CD14-positive monocyte (primary cell): ENCODE measurements at regions not wholly inside any gene's neighbourhood (a gene's known extent, or its start where the extent isn't known, plus 50 kb on each side); places are given as distances from the start of the nearest gene placed in this dataset.

Source experiments
- DNase-seq, 3 donors: peaks; one replicate each; pipeline ENCODE4 v3.0.0-alpha.2; 2011 to 2022
- H2AFZ ChIP-seq: 2 replicates; pipeline ENCODE4 v1.6.0; 2012; ENCODE audit warnings: mild to moderate bottlenecking, low read depth, low read length, inconsistent platforms; ENCODE audit not compliant: insufficient read depth, poor library complexity, severe bottlenecking
- H3K27ac ChIP-seq, 2 donors: 1 replicate in 1 of 2; 2 replicates in 1 of 2; pipeline ENCODE4 v1.5.1; 2012 to 2013; ENCODE audit warnings: low read length in 2 of 2, control low read depth in 1 of 2, inconsistent platforms in 1 of 2, low read depth in 1 of 2, mild to moderate bottlenecking in 1 of 2
- H3K27me3 ChIP-seq, 2 donors: one replicate each; pipeline versions ENCODE4 v1.6.0 to v1.6.1; 2011 to 2013; ENCODE audit warnings: low read length in 2 of 2; ENCODE audit not compliant: control insufficient read depth in 2 of 2, insufficient read depth in 2 of 2
- H3K36me3 ChIP-seq, 2 donors: replicated peaks in 1 of 2; 1 replicate in 1 of 2; 2 replicates in 1 of 2; pipeline versions ENCODE4 v1.5.1 to v1.6.1; 2012 to 2013; ENCODE audit warnings: low read length in 2 of 2, control low read depth in 1 of 2, inconsistent platforms in 1 of 2, mild to moderate bottlenecking in 1 of 2; ENCODE audit not compliant: insufficient read depth in 2 of 2, control insufficient read depth in 1 of 2
- H3K4me1 ChIP-seq, 2 donors: 1 replicate in 1 of 2; 2 replicates in 1 of 2; pipeline versions ENCODE4 v1.5.1 to v1.6.1; 2012 to 2013; ENCODE audit warnings: low read length in 2 of 2, control low read depth in 1 of 2, inconsistent platforms in 1 of 2, mild to moderate bottlenecking in 1 of 2, moderate library complexity in 1 of 2; ENCODE audit not compliant: insufficient read depth in 2 of 2, control insufficient read depth in 1 of 2
- H3K4me2 ChIP-seq: replicated peaks from 2 replicates; pipeline ENCODE3; 2012; ENCODE audit warnings: low read length, moderate library complexity, mild to moderate bottlenecking; ENCODE audit not compliant: poor library complexity, severe bottlenecking; ENCODE audit errors: extremely low read depth
- H3K4me3 ChIP-seq, 3 experiments: fragments of 200-600 bp in 1 of 3; sonication (generic) in 1 of 3; replicated peaks in 1 of 3; 1 replicate in 2 of 3; 2 replicates in 1 of 3; pipeline ENCODE4 v1.5.1; 2011 to 2013; ENCODE audit warnings: low read length in 3 of 3, mild to moderate bottlenecking in 3 of 3, control low read depth in 2 of 3, low read depth in 2 of 3, inconsistent platforms in 1 of 3, moderate library complexity in 1 of 3
- H3K79me2 ChIP-seq: 2 replicates; pipeline ENCODE4 v1.6.0; 2012; ENCODE audit warnings: mild to moderate bottlenecking, control low read depth, inconsistent platforms, low read length, moderate library complexity; ENCODE audit not compliant: insufficient read depth
- H3K9ac ChIP-seq: 2 replicates; pipeline ENCODE4 v1.6.0; 2017; ENCODE audit warnings: low read length, mild to moderate bottlenecking; ENCODE audit not compliant: insufficient read depth, poor library complexity, severe bottlenecking
- H3K9me3 ChIP-seq, 2 donors: replicated peaks in 1 of 2; 1 replicate in 1 of 2; 2 replicates in 1 of 2; pipeline versions ENCODE4 v1.5.1 to v1.6.1; 2012 to 2013; ENCODE audit warnings: low read length in 2 of 2, control low read depth in 1 of 2; ENCODE audit not compliant: control insufficient read depth in 1 of 2, insufficient read depth in 1 of 2
- H4K20me1 ChIP-seq: 2 replicates; pipeline ENCODE4 v1.6.0; 2012; ENCODE audit warnings: mild to moderate bottlenecking, low read length, control low read depth, moderate library complexity; ENCODE audit not compliant: insufficient read depth
- H3K27ac Mint-ChIP-seq, 7 donors: one replicate each; pipeline ENCODE4 v1.8.0; 2020; ENCODE audit warnings: mild to moderate bottlenecking in 7 of 7, mixed read lengths in 7 of 7, moderate library complexity in 6 of 7, inconsistent platforms in 2 of 7
- H3K27me3 Mint-ChIP-seq, 3 donors: one replicate each; pipeline ENCODE4 v1.8.0; 2021 to 2022; ENCODE audit warnings: low read depth in 3 of 3, mild to moderate bottlenecking in 3 of 3, mixed read lengths in 3 of 3, moderate library complexity in 3 of 3, inconsistent platforms in 1 of 3
- H3K36me3 Mint-ChIP-seq, 2 donors: one replicate each; pipeline ENCODE4 v1.8.0; 2020; ENCODE audit warnings: mixed read lengths in 2 of 2, inconsistent platforms in 1 of 2, mild to moderate bottlenecking in 1 of 2
- H3K4me1 Mint-ChIP-seq: one replicate; pipeline ENCODE4 v1.8.0; 2020; ENCODE audit warnings: mild to moderate bottlenecking, mixed read lengths
- H3K4me3 Mint-ChIP-seq, 2 donors: one replicate each; pipeline ENCODE4 v1.8.0; 2020; ENCODE audit warnings: mild to moderate bottlenecking in 2 of 2, mixed read lengths in 2 of 2, moderate library complexity in 1 of 2
- H3K9me3 Mint-ChIP-seq, 7 donors: one replicate each; pipeline ENCODE4 v1.8.0; 2020 to 2022; ENCODE audit warnings: mixed read lengths in 7 of 7, mild to moderate bottlenecking in 6 of 7, moderate library complexity in 6 of 7, inconsistent platforms in 2 of 7
- CTCF ChIP-seq: fragments of 200-600 bp; IDR thresholded peaks from one replicate; pipeline ENCODE4 v1.8.0; 2022; ENCODE audit warnings: antibody characterized with exemption, mild to moderate bottlenecking
- WGBS: methylation state at CpG from one replicate; pipeline ENCODE4 v1.1.5; 2013; ENCODE audit warnings: missing lambda C conversion rate; ENCODE audit not compliant: insufficient coverage; 5-methylcytosine and 5-hydroxymethylcytosine counted together
- intact Hi-C, 2 donors: fragments of 100-400 bp; cut with micrococcal nuclease; formaldehyde crosslinking; loops; one replicate each; pipeline versions ENCODE4 v1.15.0 to v1.15.1; 2023

GRCh38 chr22:49193901-49194465 lies 633.7 kb downstream of the BRD1 start:
- H3K4me1 Mint-ChIP-seq: no peaks in the 10 kb centered on the region
- Histone ChIP-seq H3K36me3 (no peaks in the 10 kb centered on the region), H4K20me1 (no peaks in the 10 kb centered on the region), H3K9ac (no peak overlapping the region), H3K79me2 (no peaks in the 10 kb centered on the region), H3K27me3 (no peaks in the 10 kb centered on the region), H2AFZ (no peak overlapping the region), H3K4me3 (no peak overlapping the region), H3K4me1 (no peaks in the 10 kb centered on the region), H3K27ac (no peak overlapping the region), H3K9me3 (no peaks in the 10 kb centered on the region), H3K4me2 (no peak overlapping the region)
- no peak for TF ChIP-seq CTCF
- intact Hi-C loops: no loop called here
- WGBS: 88% methylated on average over 10 of the region's 13 CpGs
- peaks cover 0 to 3% (median 0%) of the 10 kb centered on the region in 7 donors for H3K9me3 Mint-ChIP-seq
- no peak for DNase-seq
- H3K36me3 Mint-ChIP-seq: no peaks in the 10 kb centered on the region
- peaks cover 14 to 22% (median 18%) of the 10 kb centered on the region in 3 donors for H3K27me3 Mint-ChIP-seq
- no peak overlapping the region for H3K27ac Mint-ChIP-seq
- no peak overlapping the region for H3K4me3 Mint-ChIP-seq

DNA sequence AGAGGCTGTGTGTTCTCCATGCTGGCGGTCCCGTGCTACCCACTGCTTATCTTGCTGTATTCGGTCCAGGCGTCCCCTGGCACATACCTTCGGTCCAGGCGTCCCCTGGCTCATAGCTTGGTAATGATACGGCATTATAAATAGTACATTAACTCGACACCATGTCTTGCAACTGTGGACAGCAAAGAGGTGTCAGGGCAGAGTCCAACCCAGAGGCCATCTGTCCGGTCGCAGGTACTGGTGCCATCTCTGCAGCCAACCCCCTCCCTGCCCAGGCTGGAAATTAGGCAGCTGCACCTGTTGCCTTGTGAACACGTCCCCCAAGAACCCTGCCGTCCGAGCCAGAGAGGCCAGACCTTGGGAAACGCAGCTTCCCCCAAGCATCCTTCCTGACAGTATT lies 634.3 kb downstream of the BRD1 start:
- TF ChIP-seq CTCF: no peak
- Histone ChIP-seq H2AFZ (no peak overlapping the region), H3K4me1 (no peaks in the 10 kb centered on the region), H3K4me3 (no peak overlapping the region), H3K27me3 (no peaks in the 10 kb centered on the region), H3K36me3 (no peaks in the 10 kb centered on the region), H3K9ac (no peak overlapping the region), H3K27ac (no peak overlapping the region), H4K20me1 (no peaks in the 10 kb centered on the region), H3K79me2 (no peaks in the 10 kb centered on the region), H3K4me2 (no peak overlapping the region), H3K9me3 (no peaks in the 10 kb centered on the region)
- H3K27ac Mint-ChIP-seq: no peak overlapping the region
- peaks cover 0 to 5% (median 3%) of the 10 kb centered on the region in 7 donors for H3K9me3 Mint-ChIP-seq
- no peak for DNase-seq
- no peak overlapping the region for H3K4me3 Mint-ChIP-seq
- 87% methylated on average over 14 of the region's 14 CpGs for WGBS
- H3K36me3 Mint-ChIP-seq: no peaks in the 10 kb centered on the region
- peaks cover 14 to 19% (median 17%) of the 10 kb centered on the region in 3 donors for H3K27me3 Mint-ChIP-seq
- H3K4me1 Mint-ChIP-seq: no peaks in the 10 kb centered on the region
- intact Hi-C loops: no loop called here
